Neural cell (in vitro differentiated cells): ENCODE measurements at regions not wholly inside any gene's neighbourhood (a gene's known extent, or its start where the extent isn't known, plus 50 kb on each side); places are given as distances from the start of the nearest gene placed in this dataset.

Source experiments
- H2AFZ ChIP-seq: fragments of 200-600, 300-800 bp; sonication (generic), shearing (Covaris generic); 2 replicates; pipeline ENCODE4 v1.6.0; 2014; ENCODE audit warnings: low read depth, mild to moderate bottlenecking, antibody characterized with exemption, low read length, moderate library complexity
- H3F3A ChIP-seq: fragments of 200-600 bp; shearing (Covaris generic); 2 replicates; pipeline ENCODE4 v1.6.1; 2016; ENCODE audit warnings: mild to moderate bottlenecking, moderate library complexity, mixed read lengths, antibody characterized with exemption, low read length; ENCODE audit not compliant: insufficient read depth, poor library complexity, severe bottlenecking
- H3K27ac ChIP-seq: fragments of 200-600, 300-800 bp; sonication (generic), shearing (Covaris generic); 2 replicates; pipeline ENCODE4 v1.5.1; 2014; ENCODE audit warnings: mild to moderate bottlenecking, low read length, moderate library complexity
- H3K27me3 ChIP-seq: fragments of 300-800, 200-600 bp; sonication (generic), shearing (Covaris generic); 2 replicates; pipeline ENCODE4 v1.6.0; 2014; ENCODE audit warnings: mild to moderate bottlenecking, low read depth, low read length, moderate library complexity; ENCODE audit not compliant: insufficient read depth
- H3K36me3 ChIP-seq: fragments of 300-800, 200-600 bp; sonication (generic), shearing (Covaris generic); 2 replicates; pipeline ENCODE4 v1.5.1; 2014; ENCODE audit warnings: mild to moderate bottlenecking, antibody characterized with exemption, low read length, moderate library complexity; ENCODE audit not compliant: insufficient read depth
- H3K4me2 ChIP-seq: fragments of 300-800, 200-600 bp; sonication (generic), shearing (Covaris generic); 2 replicates; pipeline ENCODE4 v1.6.0; 2014; ENCODE audit warnings: mild to moderate bottlenecking, low read length
- H3K4me3 ChIP-seq: fragments of 300-800, 200-600 bp; sonication (generic), shearing (Covaris generic); 2 replicates; pipeline ENCODE4 v1.5.1; 2014; ENCODE audit warnings: mild to moderate bottlenecking, low read length, moderate library complexity
- H3K79me2 ChIP-seq: fragments of 200-600 bp; shearing (Covaris generic); replicated peaks from 2 replicates; pipeline ENCODE4 v1.6.0; 2014; ENCODE audit warnings: mild to moderate bottlenecking, low read length, moderate library complexity; ENCODE audit not compliant: insufficient read depth
- H3K9ac ChIP-seq: fragments of 300-800, 200-600 bp; sonication (generic), shearing (Covaris generic); 2 replicates; pipeline ENCODE4 v1.6.1; 2016; ENCODE audit warnings: mild to moderate bottlenecking, low read length, mixed read lengths
- H3K9me2 ChIP-seq: fragments of 200-600 bp; shearing (Covaris generic); 2 replicates; pipeline ENCODE4 v1.6.1; 2016; ENCODE audit warnings: mild to moderate bottlenecking, low read length, mixed read lengths; ENCODE audit not compliant: insufficient read depth
- H3K9me3 ChIP-seq: fragments of 200-600, 300-800 bp; sonication (generic), shearing (Covaris generic); 2 replicates; pipeline ENCODE4 v1.6.1; 2016; ENCODE audit warnings: mild to moderate bottlenecking, mixed run types, low read length, moderate library complexity, mixed read lengths
- H4K20me1 ChIP-seq: fragments of 200-600 bp; shearing (Covaris generic); 2 replicates; pipeline ENCODE4 v1.6.1; 2016; ENCODE audit warnings: mild to moderate bottlenecking, mixed run types; ENCODE audit not compliant: insufficient read depth
- EP300 ChIP-seq: fragments of 450-650 bp; conservative IDR thresholded peaks from 2 replicates; pipeline ENCODE4 v1.6.1; 2014; ENCODE audit warnings: antibody characterized with exemption, mild to moderate bottlenecking, moderate library complexity; ENCODE audit not compliant: poor library complexity, severe bottlenecking
- EZH2 ChIP-seq: fragments of 200-600, 300-800 bp; shearing (Covaris generic), sonication (generic); IDR thresholded peaks from 2 replicates; pipeline ENCODE4 v1.6.1; 2014; ENCODE audit warnings: antibody characterized with exemption, low read length, borderline replicate concordance, mild to moderate bottlenecking; ENCODE audit not compliant: insufficient read depth, poor library complexity, severe bottlenecking
- MXI1 ChIP-seq: fragments of 450-650 bp; conservative IDR thresholded peaks from 2 replicates; pipeline ENCODE4 v1.6.1; 2014; ENCODE audit warnings: antibody characterized with exemption, mild to moderate bottlenecking; ENCODE audit not compliant: poor library complexity, severe bottlenecking
- POLR2AphosphoS5 ChIP-seq: IDR thresholded peaks from 2 replicates; pipeline ENCODE4 v1.6.1; 2012
- RAD21 ChIP-seq: fragments of 450-650 bp; conservative IDR thresholded peaks from 2 replicates; pipeline ENCODE4 v1.6.1; 2014; ENCODE audit warnings: antibody characterized with exemption, mild to moderate bottlenecking, moderate library complexity
- SMC3 ChIP-seq: fragments of 450-650 bp; conservative IDR thresholded peaks from 2 replicates; pipeline ENCODE4 v1.6.1; 2014; ENCODE audit warnings: antibody characterized with exemption, mild to moderate bottlenecking, moderate library complexity; ENCODE audit not compliant: poor library complexity
- TAF1 ChIP-seq: IDR thresholded peaks from 2 replicates; pipeline ENCODE4 v1.6.1; 2012; ENCODE audit warnings: low read depth
- TF ChIP-seq, protein P1 (sequence below): fragments of 450-650 bp; IDR thresholded peaks from 2 replicates; pipeline ENCODE4 v1.5.1; 2014; ENCODE audit warnings: antibody characterized with exemption, mild to moderate bottlenecking, moderate library complexity; ENCODE audit not compliant: poor library complexity, severe bottlenecking
- TF ChIP-seq, protein P2 (sequence below): IDR thresholded peaks from 2 replicates; pipeline ENCODE4 v1.6.1; 2012; ENCODE audit warnings: borderline replicate concordance

DNA sequence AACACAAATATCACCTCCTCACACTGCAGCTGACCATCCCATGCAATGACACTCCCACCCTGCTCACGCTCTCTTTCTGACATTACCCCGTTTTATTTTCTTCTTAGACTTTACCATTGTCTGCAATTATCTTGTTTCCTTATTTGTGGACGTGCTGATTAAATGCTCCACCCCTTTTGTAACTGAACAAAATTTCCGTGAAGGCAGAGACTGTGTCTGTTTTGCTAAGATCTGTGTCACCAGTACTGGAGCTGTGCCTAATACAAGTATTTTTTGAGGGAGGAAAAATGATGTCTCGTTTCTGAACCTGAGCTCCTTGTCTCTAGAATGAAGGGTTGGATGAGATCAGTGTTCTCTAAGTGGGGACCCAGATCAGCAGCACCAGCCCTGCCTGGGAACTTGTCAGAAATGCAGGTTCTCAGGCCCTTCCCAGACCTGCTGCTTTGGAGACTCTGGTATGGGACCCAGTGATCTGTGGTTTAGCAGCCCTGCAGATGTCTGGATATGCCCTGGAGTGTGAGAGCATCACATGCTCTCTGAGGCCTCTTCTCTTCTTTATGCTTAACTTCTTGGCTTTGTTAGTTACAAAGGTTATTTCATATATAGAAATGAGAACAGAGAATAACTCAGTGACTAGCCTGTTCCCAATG is 181.7 kb upstream of the GAS1 start:
- no peaks in the 10 kb centered on the region for H3K27me3 ChIP-seq

DNA sequence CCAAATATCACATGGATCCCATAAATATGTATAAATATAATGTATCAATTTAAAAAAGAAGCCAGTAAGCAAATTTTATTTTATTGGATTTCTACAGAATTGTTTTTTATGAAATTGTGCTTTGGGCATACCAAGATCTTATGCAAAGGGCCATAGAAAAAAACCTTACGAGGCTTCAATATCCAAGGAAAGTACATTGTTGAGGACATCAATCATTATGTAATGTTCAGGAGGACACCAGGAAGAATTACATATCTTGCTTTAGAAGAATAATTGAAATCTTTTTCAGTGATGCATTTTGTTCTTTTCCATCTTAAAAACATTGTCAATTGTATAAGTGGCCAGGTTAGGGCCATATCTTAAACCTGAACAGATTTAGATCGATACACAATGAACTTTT is 187.8 kb upstream of the GAS1 start:
- H3K27me3 ChIP-seq = no peaks in the 10 kb centered on the region
- H3K27ac ChIP-seq = no peak overlapping the region
- no peaks in the 10 kb centered on the region for H3K36me3 ChIP-seq
- H3K9me3 ChIP-seq = no peaks in the 10 kb centered on the region
- no peaks in the 10 kb centered on the region for H3K79me2 ChIP-seq
- H3F3A ChIP-seq = no peaks in the 10 kb centered on the region
- H3K4me2 ChIP-seq = no peak overlapping the region
- H3K4me3 ChIP-seq = no peak overlapping the region
- no peaks in the 10 kb centered on the region for H4K20me1 ChIP-seq
- TF ChIP-seq EP300 (no peak), RAD21 (no peak), POLR2AphosphoS5 (no peak)
- TF ChIP-seq, protein P1, sequence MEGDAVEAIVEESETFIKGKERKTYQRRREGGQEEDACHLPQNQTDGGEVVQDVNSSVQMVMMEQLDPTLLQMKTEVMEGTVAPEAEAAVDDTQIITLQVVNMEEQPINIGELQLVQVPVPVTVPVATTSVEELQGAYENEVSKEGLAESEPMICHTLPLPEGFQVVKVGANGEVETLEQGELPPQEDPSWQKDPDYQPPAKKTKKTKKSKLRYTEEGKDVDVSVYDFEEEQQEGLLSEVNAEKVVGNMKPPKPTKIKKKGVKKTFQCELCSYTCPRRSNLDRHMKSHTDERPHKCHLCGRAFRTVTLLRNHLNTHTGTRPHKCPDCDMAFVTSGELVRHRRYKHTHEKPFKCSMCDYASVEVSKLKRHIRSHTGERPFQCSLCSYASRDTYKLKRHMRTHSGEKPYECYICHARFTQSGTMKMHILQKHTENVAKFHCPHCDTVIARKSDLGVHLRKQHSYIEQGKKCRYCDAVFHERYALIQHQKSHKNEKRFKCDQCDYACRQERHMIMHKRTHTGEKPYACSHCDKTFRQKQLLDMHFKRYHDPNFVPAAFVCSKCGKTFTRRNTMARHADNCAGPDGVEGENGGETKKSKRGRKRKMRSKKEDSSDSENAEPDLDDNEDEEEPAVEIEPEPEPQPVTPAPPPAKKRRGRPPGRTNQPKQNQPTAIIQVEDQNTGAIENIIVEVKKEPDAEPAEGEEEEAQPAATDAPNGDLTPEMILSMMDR = no peak
- TF ChIP-seq, protein P2, sequence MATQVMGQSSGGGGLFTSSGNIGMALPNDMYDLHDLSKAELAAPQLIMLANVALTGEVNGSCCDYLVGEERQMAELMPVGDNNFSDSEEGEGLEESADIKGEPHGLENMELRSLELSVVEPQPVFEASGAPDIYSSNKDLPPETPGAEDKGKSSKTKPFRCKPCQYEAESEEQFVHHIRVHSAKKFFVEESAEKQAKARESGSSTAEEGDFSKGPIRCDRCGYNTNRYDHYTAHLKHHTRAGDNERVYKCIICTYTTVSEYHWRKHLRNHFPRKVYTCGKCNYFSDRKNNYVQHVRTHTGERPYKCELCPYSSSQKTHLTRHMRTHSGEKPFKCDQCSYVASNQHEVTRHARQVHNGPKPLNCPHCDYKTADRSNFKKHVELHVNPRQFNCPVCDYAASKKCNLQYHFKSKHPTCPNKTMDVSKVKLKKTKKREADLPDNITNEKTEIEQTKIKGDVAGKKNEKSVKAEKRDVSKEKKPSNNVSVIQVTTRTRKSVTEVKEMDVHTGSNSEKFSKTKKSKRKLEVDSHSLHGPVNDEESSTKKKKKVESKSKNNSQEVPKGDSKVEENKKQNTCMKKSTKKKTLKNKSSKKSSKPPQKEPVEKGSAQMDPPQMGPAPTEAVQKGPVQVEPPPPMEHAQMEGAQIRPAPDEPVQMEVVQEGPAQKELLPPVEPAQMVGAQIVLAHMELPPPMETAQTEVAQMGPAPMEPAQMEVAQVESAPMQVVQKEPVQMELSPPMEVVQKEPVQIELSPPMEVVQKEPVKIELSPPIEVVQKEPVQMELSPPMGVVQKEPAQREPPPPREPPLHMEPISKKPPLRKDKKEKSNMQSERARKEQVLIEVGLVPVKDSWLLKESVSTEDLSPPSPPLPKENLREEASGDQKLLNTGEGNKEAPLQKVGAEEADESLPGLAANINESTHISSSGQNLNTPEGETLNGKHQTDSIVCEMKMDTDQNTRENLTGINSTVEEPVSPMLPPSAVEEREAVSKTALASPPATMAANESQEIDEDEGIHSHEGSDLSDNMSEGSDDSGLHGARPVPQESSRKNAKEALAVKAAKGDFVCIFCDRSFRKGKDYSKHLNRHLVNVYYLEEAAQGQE = no peak
- H2AFZ ChIP-seq = no peak overlapping the region
- H3K9me2 ChIP-seq = no peaks in the 10 kb centered on the region
- H3K9ac ChIP-seq = no peak overlapping the region

More for the DNA sequence above, 181.7 kb upstream of the GAS1 start:
- no peaks in the 10 kb centered on the region for H3K9me3 ChIP-seq
- no peak overlapping the region for H3K27ac ChIP-seq
- no peaks in the 10 kb centered on the region for H3K79me2 ChIP-seq
- no peak overlapping the region for H3K4me2 ChIP-seq
- no peak overlapping the region for H2AFZ ChIP-seq
- H3K4me3 ChIP-seq = no peak overlapping the region
- TF ChIP-seq SMC3 = no peak
- no peaks in the 10 kb centered on the region for H3K9me2 ChIP-seq
- H4K20me1 ChIP-seq = no peaks in the 10 kb centered on the region
- H3K36me3 ChIP-seq = no peaks in the 10 kb centered on the region
- no peak overlapping the region for H3K9ac ChIP-seq
- no peaks in the 10 kb centered on the region for H3F3A ChIP-seq

DNA sequence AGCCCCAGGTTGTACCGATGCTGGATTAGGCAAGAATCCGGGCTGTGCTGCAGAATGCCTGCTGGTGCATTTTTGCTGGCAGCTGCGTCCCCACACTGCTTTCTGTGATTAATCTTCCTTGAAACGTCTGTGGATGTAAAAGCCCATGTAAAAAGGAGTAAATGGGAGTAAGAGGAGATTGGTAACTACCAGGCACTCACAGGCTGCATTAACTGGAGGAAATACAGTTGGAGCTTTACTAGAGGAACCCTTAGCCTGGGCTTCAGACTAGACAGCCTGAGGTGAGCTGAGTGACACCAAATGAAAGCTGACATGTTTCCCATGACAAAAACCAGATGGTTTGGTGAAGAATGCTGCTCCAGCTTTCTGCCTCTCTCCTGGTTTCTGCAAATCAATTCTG is 190.4 kb upstream of the GAS1 start:
- no peaks in the 10 kb centered on the region for H4K20me1 ChIP-seq
- no peak overlapping the region for H3K4me3 ChIP-seq
- H3K9ac ChIP-seq = no peak overlapping the region
- no peak overlapping the region for H3K27ac ChIP-seq
- H3K9me3 ChIP-seq = no peaks in the 10 kb centered on the region
- no peak overlapping the region for H3K4me2 ChIP-seq
- no peaks in the 10 kb centered on the region for H3K36me3 ChIP-seq
- H2AFZ ChIP-seq = no peak overlapping the region
- no peaks in the 10 kb centered on the region for H3K27me3 ChIP-seq
- no peaks in the 10 kb centered on the region for H3F3A ChIP-seq
- no peaks in the 10 kb centered on the region for H3K79me2 ChIP-seq
- TF ChIP-seq RAD21 = no peak
- no peak for TF ChIP-seq MXI1
- no peak for TF ChIP-seq EZH2
- peak; percentile 50 for TF ChIP-seq EP300
- TF ChIP-seq TAF1 = no peak
- TF ChIP-seq SMC3 = no peak
- TF ChIP-seq, protein P2 = no peak
- H3K9me2 ChIP-seq = no peaks in the 10 kb centered on the region
